ENCODE measurements at regions not wholly inside any gene's neighbourhood (a gene's known extent, or its start where the extent isn't known, plus 50 kb on each side); places are given as distances from the start of the nearest gene placed in this dataset.
A peak's percentile ranks its signal among the peaks of the same experiment; 100 is the strongest.
"Not testable (repeated sequence)": the region's sequence is repeated elsewhere in the genome, so short reads cannot be mapped to it uniquely, and the experiment has no call there.

GRCh38 chr7:114083166-114084001 lies 164.6 kb upstream of the PPP1R3A start:
- no peak for DNase-seq (ENCODE audit: low spot score)

DNA sequence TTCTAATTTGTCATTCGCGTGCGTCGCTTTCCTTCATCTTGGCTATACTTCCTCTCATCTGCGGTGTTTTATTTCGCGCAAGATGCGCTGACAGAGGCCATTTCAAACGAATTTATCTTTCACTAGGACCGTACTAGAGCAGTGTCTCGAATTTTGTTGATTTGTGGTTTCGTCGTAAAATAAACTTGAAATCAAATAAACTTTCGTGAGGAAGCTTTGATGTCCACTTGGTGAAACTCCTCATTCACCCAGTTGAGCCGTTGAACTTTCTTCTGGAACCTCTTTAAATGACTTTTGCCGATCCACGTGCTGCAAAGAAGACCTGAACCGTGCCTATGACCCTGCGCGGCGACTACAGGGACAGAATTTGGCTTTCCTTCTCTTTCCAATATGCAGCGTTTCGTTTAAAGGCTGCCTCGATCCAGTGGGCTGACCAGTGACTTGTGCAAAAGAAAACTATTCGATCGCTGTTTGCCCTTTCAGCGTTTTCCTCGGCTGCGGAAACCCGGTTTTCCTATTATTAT lies 163.9 kb upstream of the PPP1R3A start:
- no peak for DNase-seq (ENCODE audit: low spot score)

- DNase-seq (ENCODE audit: low spot score): peak; percentile 22
Measured at GRCh38 chr7:114081606-114082425, 163.0 kb upstream of the PPP1R3A start.

DNA sequence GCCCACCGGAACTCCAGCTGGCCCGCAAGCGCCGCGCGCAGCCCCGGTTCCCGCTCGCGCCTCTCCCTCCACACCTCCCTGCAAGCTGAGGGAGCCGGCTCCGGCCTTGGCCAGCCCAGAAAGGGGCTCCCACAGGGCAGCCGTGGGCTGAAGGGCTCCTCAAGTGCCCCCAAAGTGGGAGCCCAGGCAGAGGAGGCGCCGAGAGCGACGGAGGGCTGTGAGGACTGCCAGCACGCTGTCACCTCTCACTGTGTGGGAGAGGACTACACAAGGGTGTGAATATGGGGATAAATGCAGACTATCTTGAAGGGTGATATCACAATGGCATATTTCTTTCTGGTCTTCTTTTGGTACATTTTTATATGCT lies 158.3 kb upstream of the PPP1R3A start:
- not testable (repeated sequence) for DNase-seq (ENCODE audit: low spot score)

DNA sequence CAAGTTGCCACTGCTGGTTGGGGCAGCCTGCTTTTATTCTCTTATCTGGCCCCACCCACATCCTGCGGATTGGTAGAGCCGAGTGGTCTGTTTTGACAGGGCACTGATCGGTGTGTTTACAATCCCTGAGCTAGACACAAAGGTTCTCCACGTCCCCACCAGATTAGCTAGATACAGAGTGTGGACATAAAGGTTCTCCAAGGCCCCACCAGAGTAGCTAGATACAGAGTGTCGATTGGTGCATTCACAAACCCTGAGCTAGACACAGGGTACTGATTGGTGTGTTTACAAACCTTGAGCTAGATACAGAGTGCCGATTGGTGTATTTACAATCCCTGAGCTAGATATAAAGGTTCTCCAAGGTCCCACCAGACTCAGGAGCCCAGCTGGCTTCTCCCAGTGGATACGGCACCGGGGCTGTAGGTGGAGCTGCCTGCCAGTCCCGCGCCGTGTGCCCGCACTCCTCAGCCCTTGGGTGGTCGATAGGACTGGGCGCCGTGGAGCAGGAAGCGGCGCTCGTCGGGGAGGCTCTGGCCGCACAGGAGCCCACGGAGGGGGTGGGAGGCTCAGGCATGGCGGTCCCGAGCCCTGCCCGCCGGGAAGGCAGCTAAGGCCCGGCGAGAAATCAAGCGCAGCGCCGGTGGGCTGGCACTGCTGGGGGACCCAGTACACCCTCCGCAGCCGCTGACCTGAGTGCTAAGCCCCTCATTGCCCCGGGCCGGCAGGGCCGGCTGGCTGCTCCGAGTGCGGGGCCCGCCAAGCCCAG lies 157.8 kb upstream of the PPP1R3A start:
- DNase-seq (ENCODE audit: low spot score): not testable (repeated sequence)

DNA sequence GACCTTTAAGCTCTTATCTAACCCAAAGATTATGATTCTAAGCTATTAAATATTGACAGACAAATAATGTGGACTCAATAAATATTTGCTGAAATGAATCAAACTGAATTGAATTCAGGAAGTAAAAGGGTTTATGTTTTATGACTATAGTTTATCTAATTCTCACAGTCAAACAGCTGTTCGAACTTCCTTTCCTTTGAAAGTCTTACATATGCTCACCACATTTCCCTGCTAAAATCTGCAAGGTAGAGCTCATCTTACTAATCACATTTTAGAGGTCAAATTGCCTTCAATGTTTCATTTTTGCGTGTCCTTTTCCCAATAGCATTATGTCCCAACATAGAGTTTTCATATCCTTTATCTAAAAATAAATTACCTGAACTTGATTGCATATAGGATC lies 154.9 kb upstream of the PPP1R3A start:
- DNase-seq (ENCODE audit: low spot score): no peak

GRCh38 chr7:114070246-114070645 lies 151.4 kb upstream of the PPP1R3A start:
- no peak for DNase-seq (ENCODE audit: low spot score)

- no peak for DNase-seq (ENCODE audit: low spot score)
Measured at GRCh38 chr7:114062810-114063209, 144.0 kb upstream of the PPP1R3A start.

- no peak for DNase-seq (ENCODE audit: low spot score)
Measured at GRCh38 chr7:114051871-114052331, 133.1 kb upstream of the PPP1R3A start.

DNA sequence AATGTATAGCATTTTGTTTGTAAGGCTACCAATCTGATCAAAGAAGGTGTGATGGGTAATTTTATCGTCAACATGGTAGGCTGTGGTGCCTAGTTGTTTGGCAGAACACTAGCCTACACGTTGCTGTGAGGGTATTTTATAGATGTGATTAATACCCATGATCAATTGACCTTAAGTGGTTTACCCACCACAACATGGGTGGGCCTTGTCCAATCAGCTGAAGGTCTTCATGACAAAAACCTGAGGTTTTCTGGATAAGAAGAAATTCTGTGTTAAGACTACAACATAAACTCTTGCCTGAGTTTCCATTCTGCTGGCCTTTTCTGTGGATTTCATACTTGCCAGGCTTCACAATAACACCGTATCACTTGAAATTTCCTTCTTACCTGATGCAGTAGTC lies 131.8 kb upstream of the PPP1R3A start:
- DNase-seq (ENCODE audit: low spot score): no peak

DNA sequence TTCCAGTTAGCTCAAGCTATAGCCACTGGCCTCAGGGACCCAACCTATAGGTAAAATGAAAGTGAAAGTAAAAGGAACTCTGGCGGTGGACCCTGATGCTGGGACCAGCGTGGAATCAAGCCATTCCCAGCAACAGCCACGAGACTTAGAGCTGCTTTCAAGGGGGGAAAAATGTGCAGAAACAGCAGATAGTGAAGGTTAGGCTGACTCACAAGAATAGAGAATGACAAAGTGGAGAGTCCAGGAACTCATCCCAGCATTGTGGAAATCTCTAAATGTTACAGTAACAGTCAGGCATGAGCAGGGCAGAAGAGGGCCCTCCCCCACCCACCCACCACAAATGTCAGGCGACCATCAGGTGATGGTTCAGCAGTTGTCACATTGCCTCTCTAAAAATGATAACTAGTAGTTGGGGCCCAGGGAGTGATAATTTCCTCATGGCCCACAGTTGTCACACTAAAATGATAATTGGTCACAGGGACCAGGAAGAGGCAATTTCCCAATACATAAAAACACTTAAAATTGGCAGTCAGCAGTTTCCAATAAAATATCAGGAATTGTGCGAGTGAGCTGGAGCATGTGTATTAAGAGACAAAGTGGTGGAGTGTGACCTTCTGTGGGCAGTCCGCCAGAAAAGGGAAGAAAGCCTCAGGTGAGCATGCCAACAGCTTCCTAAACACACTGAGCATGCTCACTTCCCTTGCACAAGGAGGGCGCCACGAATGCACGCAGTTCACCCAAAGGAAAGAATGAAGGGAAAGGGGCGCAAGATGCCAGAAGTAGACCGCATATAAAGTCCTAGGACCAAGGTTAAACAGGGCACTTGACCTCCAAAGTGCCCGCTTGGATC lies 129.8 kb upstream of the PPP1R3A start:
- DNase-seq (ENCODE audit: low spot score): no peak

DNA sequence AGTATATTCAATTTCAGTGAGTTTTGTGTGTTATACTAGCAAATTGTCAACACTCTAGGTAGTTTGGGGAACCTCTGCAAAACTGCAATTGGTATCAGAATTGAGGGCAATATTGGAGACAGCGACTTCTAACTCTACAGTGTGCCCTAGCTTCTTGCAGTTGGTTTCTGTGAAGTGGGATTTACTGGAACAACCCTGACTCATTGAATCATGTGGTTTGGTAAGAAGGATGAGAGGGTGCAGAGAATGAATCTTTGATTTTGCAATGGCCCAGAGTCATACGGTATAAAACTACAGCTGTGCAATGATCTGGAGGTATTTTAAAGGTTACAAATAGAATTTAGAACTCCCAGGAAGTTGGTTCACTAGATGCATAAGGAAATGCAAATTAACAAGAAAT lies 129.1 kb upstream of the PPP1R3A start:
- DNase-seq (ENCODE audit: low spot score): no peak

DNA sequence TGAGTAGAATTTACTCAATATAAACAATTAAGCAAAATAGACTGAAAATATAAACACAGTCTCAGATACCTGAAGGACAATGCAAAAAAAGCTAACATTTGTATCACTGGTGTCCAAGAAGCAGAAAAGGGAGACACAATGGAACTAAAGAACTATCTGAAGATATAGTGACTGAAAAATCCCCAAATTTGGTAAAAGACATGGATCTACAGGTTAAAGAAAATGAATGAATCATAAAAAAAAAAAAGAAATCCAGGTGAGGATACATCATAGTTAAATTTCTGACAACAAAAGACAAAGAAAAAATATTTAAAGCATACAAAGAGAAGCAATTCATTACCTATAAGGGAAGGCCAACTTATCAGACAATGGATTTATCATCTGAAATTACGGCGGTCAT lies 114.7 kb upstream of the PPP1R3A start:
- no peak for DNase-seq (ENCODE audit: low spot score)

DNA sequence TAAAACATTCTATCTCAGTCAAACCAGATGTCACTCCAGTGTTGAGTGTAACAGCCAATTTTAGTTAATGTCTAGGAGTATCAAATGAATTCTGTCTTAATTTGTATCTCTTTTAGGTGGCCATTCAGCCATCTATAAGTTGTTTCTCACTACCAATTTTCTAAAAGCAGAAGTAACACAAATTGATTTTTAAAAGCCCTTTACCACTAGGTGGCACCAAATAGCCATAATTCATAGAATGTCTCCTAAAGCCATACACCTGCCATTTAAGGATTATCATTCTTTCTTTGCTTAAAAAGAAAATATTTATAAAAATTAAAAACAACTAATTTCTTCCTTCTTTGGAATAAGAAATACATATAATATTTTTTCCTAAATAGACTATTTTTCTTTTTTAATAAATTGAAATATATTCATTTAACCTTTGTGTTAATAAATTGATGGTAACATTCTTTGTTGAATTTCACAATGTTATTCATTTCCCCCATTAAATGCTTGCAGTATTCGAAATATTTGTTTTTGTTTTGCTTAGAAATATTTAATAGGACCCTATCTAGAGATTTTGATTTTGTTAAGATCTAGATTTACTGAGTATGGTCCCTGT lies 107.8 kb upstream of the PPP1R3A start:
- no peak for DNase-seq (ENCODE audit: low spot score)

GRCh38 chr7:114021135-114021534 lies 102.3 kb upstream of the PPP1R3A start:
- no peak for DNase-seq (ENCODE audit: low spot score)

- DNase-seq (ENCODE audit: low spot score): no peak
Measured at GRCh38 chr7:114008696-114009095, 89.9 kb upstream of the PPP1R3A start.

- DNase-seq (ENCODE audit: low spot score): no peak
Measured at GRCh38 chr7:114007386-114007785, 88.6 kb upstream of the PPP1R3A start.

- DNase-seq (ENCODE audit: low spot score): no peak
Measured at GRCh38 chr7:113998934-113999333, 80.1 kb upstream of the PPP1R3A start.

DNA sequence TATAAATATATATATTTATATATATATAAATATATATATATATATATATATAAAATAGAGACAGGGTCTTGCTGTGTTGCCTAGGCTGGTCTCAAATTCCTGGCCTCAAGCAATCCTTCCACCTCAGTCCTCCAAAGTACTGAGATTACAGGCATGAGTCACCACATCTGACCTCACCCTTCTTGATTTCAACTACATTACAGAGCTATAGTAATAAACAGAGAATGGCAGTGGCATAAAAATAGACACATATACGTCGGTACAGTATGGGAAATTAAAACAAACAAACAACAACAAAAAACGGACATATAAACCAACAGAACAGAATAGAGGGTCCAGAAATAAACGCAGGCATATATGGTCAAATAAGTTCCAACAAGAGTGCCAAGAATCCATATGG lies 77.6 kb upstream of the PPP1R3A start:
- no peak for DNase-seq (ENCODE audit: low spot score)

GRCh38 chr7:113986216-113986615 lies 67.4 kb upstream of the PPP1R3A start:
- DNase-seq (ENCODE audit: low spot score): no peak

- no peak for DNase-seq (ENCODE audit: low spot score)
Measured at GRCh38 chr7:113976508-113976907, 57.7 kb upstream of the PPP1R3A start.

All from mucosa of gallbladder (tissue), 1 donor.